Upper lobe of right lung (tissue), 1 donor: ENCODE measurements at regions not wholly inside any gene's neighbourhood (a gene's known extent, or its start where the extent isn't known, plus 50 kb on each side); places are given as distances from the start of the nearest gene placed in this dataset.

Experiments
- ATAC-seq: fragments of 200-7000 bp; cut with Tn5 transposase; one replicate; pipeline ENCODE4 v1.9.1; 2020; ENCODE audit warnings: mild to moderate bottlenecking, moderate library complexity
- DNase-seq: peaks from one replicate; pipeline ENCODE4 v3.0.0-alpha.2; 2020
- H3K27ac ChIP-seq: fragments of 200-600 bp; one replicate; pipeline ENCODE4 v1.8.0; 2022
- H3K27me3 ChIP-seq: fragments of 200-600 bp; one replicate; pipeline ENCODE4 v1.8.0; 2022; ENCODE audit warnings: mild to moderate bottlenecking
- H3K36me3 ChIP-seq: fragments of 200-600 bp; one replicate; pipeline ENCODE4 v1.8.0; 2022
- H3K4me1 ChIP-seq: fragments of 200-600 bp; one replicate; pipeline ENCODE4 v1.8.0; 2022
- H3K4me3 ChIP-seq: fragments of 200-600 bp; one replicate; pipeline ENCODE4 v1.8.0; 2022; ENCODE audit warnings: mild to moderate bottlenecking
- H3K9me3 ChIP-seq: fragments of 200-600 bp; one replicate; pipeline ENCODE4 v1.8.0; 2022
- intact Hi-C: fragments of 100-400 bp; cut with DNase I; formaldehyde crosslinking; loops from one replicate; pipeline ENCODE4 v1.11.0; 2022
- TF ChIP-seq, protein P1 (sequence below): fragments of 200-600 bp; IDR thresholded peaks from one replicate; pipeline ENCODE4 v1.8.0; 2022; ENCODE audit warnings: antibody characterized with exemption
- donor health status: DM: no; HTN: yes; CAD: no; lungs with severe emphysema.

- intact Hi-C loops = no loop called here
- Histone ChIP-seq H3K4me1 (no peaks in the 10 kb centered on the region), H3K27me3 (no peaks in the 10 kb centered on the region), H3K36me3 (no peaks in the 10 kb centered on the region), H3K27ac (no peak overlapping the region), H3K4me3 (no peak overlapping the region), H3K9me3 (no peaks in the 10 kb centered on the region)
- DNase-seq (no peak), ATAC-seq (no peak)
- TF ChIP-seq, protein P1, sequence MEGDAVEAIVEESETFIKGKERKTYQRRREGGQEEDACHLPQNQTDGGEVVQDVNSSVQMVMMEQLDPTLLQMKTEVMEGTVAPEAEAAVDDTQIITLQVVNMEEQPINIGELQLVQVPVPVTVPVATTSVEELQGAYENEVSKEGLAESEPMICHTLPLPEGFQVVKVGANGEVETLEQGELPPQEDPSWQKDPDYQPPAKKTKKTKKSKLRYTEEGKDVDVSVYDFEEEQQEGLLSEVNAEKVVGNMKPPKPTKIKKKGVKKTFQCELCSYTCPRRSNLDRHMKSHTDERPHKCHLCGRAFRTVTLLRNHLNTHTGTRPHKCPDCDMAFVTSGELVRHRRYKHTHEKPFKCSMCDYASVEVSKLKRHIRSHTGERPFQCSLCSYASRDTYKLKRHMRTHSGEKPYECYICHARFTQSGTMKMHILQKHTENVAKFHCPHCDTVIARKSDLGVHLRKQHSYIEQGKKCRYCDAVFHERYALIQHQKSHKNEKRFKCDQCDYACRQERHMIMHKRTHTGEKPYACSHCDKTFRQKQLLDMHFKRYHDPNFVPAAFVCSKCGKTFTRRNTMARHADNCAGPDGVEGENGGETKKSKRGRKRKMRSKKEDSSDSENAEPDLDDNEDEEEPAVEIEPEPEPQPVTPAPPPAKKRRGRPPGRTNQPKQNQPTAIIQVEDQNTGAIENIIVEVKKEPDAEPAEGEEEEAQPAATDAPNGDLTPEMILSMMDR = no peak
Observed at GRCh38 chr20:22529150-22530019, 55.0 kb downstream of the FOXA2 start.

GRCh38 chr20:22526512-22527012, 57.8 kb downstream of the FOXA2 start:
- Histone ChIP-seq H3K9me3 (no peaks in the 10 kb centered on the region), H3K27me3 (no peaks in the 10 kb centered on the region), H3K4me3 (no peak overlapping the region), H3K27ac (no peak overlapping the region), H3K4me1 (no peaks in the 10 kb centered on the region), H3K36me3 (no peaks in the 10 kb centered on the region)
- TF ChIP-seq, protein P1 = no peak
- no peak for ATAC-seq
- intact Hi-C loops = no loop called here
- DNase-seq = no peak

GRCh38 chr20:22525821-22526220, 58.6 kb downstream of the FOXA2 start:
- no peak for ATAC-seq
- TF ChIP-seq, protein P1 = no peak
- Histone ChIP-seq H3K36me3 (no peaks in the 10 kb centered on the region), H3K27me3 (no peaks in the 10 kb centered on the region), H3K4me1 (no peaks in the 10 kb centered on the region), H3K4me3 (no peak overlapping the region), H3K9me3 (no peaks in the 10 kb centered on the region), H3K27ac (no peak overlapping the region)
- no peak for DNase-seq
- intact Hi-C loops = no loop called here

DNA sequence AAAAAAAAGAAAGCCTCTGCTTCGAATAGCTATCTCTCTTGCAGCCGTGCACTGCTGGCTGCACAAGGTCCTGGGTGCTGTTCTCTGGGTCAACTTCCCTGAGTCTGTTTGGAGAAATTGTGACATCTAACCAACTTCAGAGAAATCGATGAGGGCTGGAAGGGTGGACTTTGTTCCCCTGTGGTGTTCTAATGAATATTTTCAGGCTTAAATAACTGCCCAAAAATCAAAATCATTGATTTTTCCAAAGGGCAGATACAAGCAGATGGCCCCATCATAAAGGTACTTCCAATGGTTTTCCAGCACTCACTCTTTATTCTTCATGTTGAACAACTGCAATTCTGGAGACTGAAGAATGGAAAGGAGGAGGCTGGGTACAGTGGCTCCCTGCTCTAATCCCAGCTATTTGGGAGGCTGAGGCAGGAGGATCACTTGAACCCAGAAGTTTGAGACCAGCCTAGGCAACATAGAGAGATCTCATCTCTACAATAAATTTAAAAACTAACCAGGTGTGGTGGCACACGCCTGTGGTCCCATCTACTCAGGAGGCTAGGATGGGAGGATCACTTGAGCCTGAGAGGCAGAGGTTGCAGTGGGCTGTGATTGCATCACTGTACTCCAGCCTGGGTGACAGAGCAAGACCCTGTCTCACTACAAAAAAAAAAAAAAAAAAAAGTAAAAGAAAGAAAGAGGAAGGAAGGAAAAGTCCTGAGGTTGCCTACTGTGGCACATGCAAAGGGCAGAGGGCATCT, 59.1 kb downstream of the FOXA2 start:
- ATAC-seq (no peak), DNase-seq (no peak)
- Histone ChIP-seq H3K9me3 (no peaks in the 10 kb centered on the region), H3K4me1 (no peaks in the 10 kb centered on the region), H3K36me3 (no peaks in the 10 kb centered on the region), H3K27ac (no peak overlapping the region), H3K27me3 (no peaks in the 10 kb centered on the region), H3K4me3 (no peak overlapping the region)
- TF ChIP-seq, protein P1 = no peak
- intact Hi-C loops = no loop called here

DNA sequence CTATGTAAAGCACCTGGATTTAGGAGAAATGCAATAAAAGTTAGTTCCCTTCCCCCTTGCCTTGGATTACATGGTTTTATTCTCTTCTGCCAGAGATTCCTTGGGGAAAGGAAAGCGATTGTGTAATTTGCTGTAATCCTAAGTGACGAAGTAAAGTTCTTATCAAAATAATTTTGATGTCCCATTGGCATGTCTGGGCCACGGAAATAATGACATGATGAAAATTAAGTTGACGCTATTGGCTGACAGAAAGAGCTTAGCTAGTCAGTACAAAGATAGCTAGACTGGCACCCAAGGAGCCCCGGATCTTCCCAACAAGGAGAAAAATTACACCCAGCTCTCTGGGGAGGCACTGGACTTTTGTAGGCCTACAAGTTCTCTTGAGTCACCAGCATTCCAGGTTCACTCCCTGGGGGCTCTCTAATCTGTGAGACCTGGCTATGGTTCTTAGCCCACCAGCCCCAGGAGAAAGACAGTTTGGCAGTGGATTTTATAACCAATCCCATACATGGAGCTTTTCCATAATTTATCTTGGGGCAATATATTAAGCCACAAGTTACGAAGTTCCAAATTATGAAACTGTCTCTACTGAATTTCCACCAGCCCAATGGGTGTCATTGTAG, 59.9 kb downstream of the FOXA2 start:
- Histone ChIP-seq H3K27ac (no peak overlapping the region), H3K9me3 (no peaks in the 10 kb centered on the region), H3K27me3 (no peaks in the 10 kb centered on the region), H3K4me3 (no peak overlapping the region), H3K36me3 (no peaks in the 10 kb centered on the region), H3K4me1 (no peaks in the 10 kb centered on the region)
- TF ChIP-seq, protein P1 = no peak
- intact Hi-C loops = no loop called here
- ATAC-seq = no peak
- DNase-seq = no peak
